BLaER1 (cell line): ENCODE measurements at regions not wholly inside any gene's neighbourhood (a gene's known extent, or its start where the extent isn't known, plus 50 kb on each side); places are given as distances from the start of the nearest gene placed in this dataset.
"Not testable (repeated sequence)": the region's sequence is repeated elsewhere in the genome, so short reads cannot be mapped to it uniquely, and the experiment has no call there.

Experiments used
- H3K27ac ChIP-seq: shearing (Covaris generic); formaldehyde crosslinking; 2 replicates; pipeline ENCODE4 v1.8.1; 2022
- H3K27me3 ChIP-seq: shearing (Covaris generic); formaldehyde crosslinking; 2 replicates; pipeline ENCODE4 v1.8.1; 2022
- H3K36me3 ChIP-seq: shearing (Covaris generic); formaldehyde crosslinking; 2 replicates; pipeline ENCODE4 v1.8.1; 2022
- H3K4me1 ChIP-seq: shearing (Covaris generic); formaldehyde crosslinking; 2 replicates; pipeline ENCODE4 v1.8.1; 2022
- H3K4me2 ChIP-seq: shearing (Covaris generic); formaldehyde crosslinking; 2 replicates; pipeline ENCODE4 v1.8.1; 2022
- H3K4me3 ChIP-seq: shearing (Covaris generic); formaldehyde crosslinking; 2 replicates; pipeline ENCODE4 v1.8.1; 2022
- H3K9ac ChIP-seq: shearing (Covaris generic); formaldehyde crosslinking; 2 replicates; pipeline ENCODE4 v1.8.1; 2022
- H3K9me3 ChIP-seq: shearing (Covaris generic); formaldehyde crosslinking; 2 replicates; pipeline ENCODE4 v1.8.1; 2022
- H4K20me1 ChIP-seq: shearing (Covaris generic); formaldehyde crosslinking; 2 replicates; pipeline ENCODE4 v1.8.1; 2022
- Cebpa-rat ChIP-seq: shearing (Covaris generic); IDR thresholded peaks from 2 replicates; pipeline ENCODE4 v1.8.1; 2022

- TF ChIP-seq Cebpa-rat: no peak
- H3K9me3 ChIP-seq: no peaks in the 10 kb centered on the region
- no peaks in the 10 kb centered on the region for H4K20me1 ChIP-seq
- no peak overlapping the region for H3K9ac ChIP-seq
- no peaks in the 10 kb centered on the region for H3K4me1 ChIP-seq
- no peaks in the 10 kb centered on the region for H3K36me3 ChIP-seq
- no peak overlapping the region for H3K4me2 ChIP-seq
- no peaks in the 10 kb centered on the region for H3K27me3 ChIP-seq
- H3K27ac ChIP-seq: no peak overlapping the region
- no peak overlapping the region for H3K4me3 ChIP-seq
These were observed 798.5 kb downstream of the TRIB2 start for GRCh38 chr2:13515254-13515653.

GRCh38 chr2:13522096-13522495 is 805.4 kb downstream of the TRIB2 start:
- no peak overlapping the region for H3K4me2 ChIP-seq
- H3K4me1 ChIP-seq: no peaks in the 10 kb centered on the region
- no peaks in the 10 kb centered on the region for H3K27me3 ChIP-seq
- no peak for TF ChIP-seq Cebpa-rat
- H3K9ac ChIP-seq: no peak overlapping the region
- no peak overlapping the region for H3K4me3 ChIP-seq
- no peaks in the 10 kb centered on the region for H4K20me1 ChIP-seq
- H3K36me3 ChIP-seq: no peaks in the 10 kb centered on the region
- no peaks in the 10 kb centered on the region for H3K9me3 ChIP-seq
- no peak overlapping the region for H3K27ac ChIP-seq

- no peaks in the 10 kb centered on the region for H3K27me3 ChIP-seq
- H3K4me2 ChIP-seq: no peak overlapping the region
- H3K9me3 ChIP-seq: no peaks in the 10 kb centered on the region
- H4K20me1 ChIP-seq: no peaks in the 10 kb centered on the region
- H3K4me1 ChIP-seq: no peaks in the 10 kb centered on the region
- no peak overlapping the region for H3K27ac ChIP-seq
- no peaks in the 10 kb centered on the region for H3K36me3 ChIP-seq
- H3K4me3 ChIP-seq: no peak overlapping the region
- no peak for TF ChIP-seq Cebpa-rat
- H3K9ac ChIP-seq: no peak overlapping the region
These were observed 806.4 kb downstream of the TRIB2 start for GRCh38 chr2:13522917-13523821.

GRCh38 chr2:13524492-13524891 is 807.8 kb downstream of the TRIB2 start:
- Histone ChIP-seq H3K4me1 (no peaks in the 10 kb centered on the region), H3K9me3 (no peaks in the 10 kb centered on the region), H3K36me3 (no peaks in the 10 kb centered on the region), H3K27ac (no peak overlapping the region), H3K4me2 (no peak overlapping the region), H4K20me1 (no peaks in the 10 kb centered on the region), H3K27me3 (no peaks in the 10 kb centered on the region), H3K9ac (no peak overlapping the region), H3K4me3 (no peak overlapping the region)
- TF ChIP-seq Cebpa-rat: no peak

GRCh38 chr2:13531735-13532410 is 815.1 kb downstream of the TRIB2 start:
- H3K4me3 ChIP-seq, H3K9me3 ChIP-seq, H3K27me3 ChIP-seq, H3K4me1 ChIP-seq, H3K9ac ChIP-seq, H3K4me2 ChIP-seq, H3K27ac ChIP-seq, H3K36me3 ChIP-seq, H4K20me1 ChIP-seq: not testable (repeated sequence)

- H3K9me3 ChIP-seq, H3K27ac ChIP-seq, H3K4me3 ChIP-seq, H3K36me3 ChIP-seq, H3K9ac ChIP-seq, H3K4me2 ChIP-seq, H3K27me3 ChIP-seq, H4K20me1 ChIP-seq, H3K4me1 ChIP-seq: not testable (repeated sequence)
These were observed 816.2 kb downstream of the TRIB2 start for GRCh38 chr2:13532781-13533523.

GRCh38 chr2:13533524-13533922 is 816.8 kb downstream of the TRIB2 start:
- H3K4me3 ChIP-seq: no peak overlapping the region
- H3K27ac ChIP-seq: no peak overlapping the region
- no peaks in the 10 kb centered on the region for H3K4me1 ChIP-seq
- no peaks in the 10 kb centered on the region for H3K27me3 ChIP-seq
- no peaks in the 10 kb centered on the region for H3K36me3 ChIP-seq
- H3K9ac ChIP-seq: no peak overlapping the region
- no peaks in the 10 kb centered on the region for H3K9me3 ChIP-seq
- no peak for TF ChIP-seq Cebpa-rat
- no peak overlapping the region for H3K4me2 ChIP-seq
- H4K20me1 ChIP-seq: no peaks in the 10 kb centered on the region

- H3K4me1 ChIP-seq: no peaks in the 10 kb centered on the region
- H3K36me3 ChIP-seq: no peaks in the 10 kb centered on the region
- H3K9me3 ChIP-seq: no peaks in the 10 kb centered on the region
- no peak overlapping the region for H3K9ac ChIP-seq
- no peaks in the 10 kb centered on the region for H4K20me1 ChIP-seq
- no peak overlapping the region for H3K4me2 ChIP-seq
- no peak overlapping the region for H3K4me3 ChIP-seq
- no peak for TF ChIP-seq Cebpa-rat
- no peaks in the 10 kb centered on the region; the same call in 1 of the 2 replicates for H3K27me3 ChIP-seq
- H3K27ac ChIP-seq: no peak overlapping the region
These were observed 820.2 kb downstream of the TRIB2 start for GRCh38 chr2:13536941-13537340.

- H3K4me1 ChIP-seq: no peaks in the 10 kb centered on the region
- no peak overlapping the region for H3K4me2 ChIP-seq
- H3K4me3 ChIP-seq: no peak overlapping the region
- H3K9ac ChIP-seq: no peak overlapping the region
- no peak for TF ChIP-seq Cebpa-rat
- H3K9me3 ChIP-seq: no peaks in the 10 kb centered on the region
- no peaks in the 10 kb centered on the region for H3K36me3 ChIP-seq
- no peak overlapping the region for H3K27ac ChIP-seq
- H3K27me3 ChIP-seq: no peaks in the 10 kb centered on the region; the same call in 1 of the 2 replicates
- no peaks in the 10 kb centered on the region for H4K20me1 ChIP-seq
These were observed 821.1 kb downstream of the TRIB2 start for GRCh38 chr2:13537771-13538349.
